HCT116 (cell line): ENCODE measurements at regions not wholly inside any gene's neighbourhood (a gene's known extent, or its start where the extent isn't known, plus 50 kb on each side); places are given as distances from the start of the nearest gene placed in this dataset.
"Not testable (repeated sequence)": the region's sequence is repeated elsewhere in the genome, so short reads cannot be mapped to it uniquely, and the experiment has no call there.

ENCODE experiments used
- ATAC-seq: fragments of 200-7000 bp; cut with Tn5 transposase; 2 replicates; pipeline ENCODE4 v1.9.1; 2020; ENCODE audit warnings: mild to moderate bottlenecking, moderate library complexity
- BruUV-seq: library from RNA; stranded (reverse); fragments of 400-500 nt; replicated peaks from 2 replicates; lab custom pipeline; 2021; lab: Mats Ljungman, UMichigan
- CTCF ChIA-PET: fragments of 300-600 bp; sonication (Branson Sonifier 250); formaldehyde crosslinking; loops from one replicate; lab custom pipeline; 2021; ENCODE audit warnings: antibody characterized with exemption; lab: Charles Lee
- POLR2A ChIA-PET: fragments of 300-600, 350-600 bp; sonication (Branson Sonifier 250); formaldehyde crosslinking; loops from one replicate; lab custom pipeline; 2021; ENCODE audit warnings: antibody characterized with exemption; lab: Charles Lee
- RAD21 ChIA-PET, 2 experiments: fragments of 300-600 bp; sonication (Branson Sonifier 250); formaldehyde crosslinking; loops; one replicate each; lab custom pipeline; 2023; ENCODE audit warnings: low total read pairs in 2 of 2; ENCODE audit not compliant: uncharacterized antibody in 2 of 2, unreplicated experiment in 2 of 2, low non-redundant PET in 1 of 2; lab: Charles Lee
- DNase-seq: peaks from one replicate; pipeline ENCODE4 v3.0.0-alpha.2; 2010; ENCODE audit warnings: low read depth, low spot score
- H2AFZ ChIP-seq: fragments of 200-600 bp; shearing (Covaris generic), sonication (generic); 2 replicates; pipeline ENCODE4 v1.6.1; 2017; ENCODE audit warnings: low read depth, mixed run types, mixed read lengths, antibody characterized with exemption, low read length; ENCODE audit not compliant: poor library complexity, severe bottlenecking
- H3K27ac ChIP-seq: 2 replicates; pipeline ENCODE4 v1.5.1; 2012; ENCODE audit warnings: low read depth, low read length
- H3K27me3 ChIP-seq: fragments of 200-600 bp; sonication (generic); 2 replicates; pipeline ENCODE4 v1.6.1; 2016; ENCODE audit warnings: mixed run types, low read length, mixed read lengths; ENCODE audit not compliant: insufficient read depth
- H3K36me3 ChIP-seq, 2 experiments: fragments of 200-500 bp in 1 of 2; fragments of 200-600 bp in 1 of 2; sonication (Bioruptor generic) in 1 of 2; sonication (generic) in 1 of 2; 2 replicates each; pipeline versions ENCODE4 v1.5.1 to v1.6.1; 2014 to 2016; ENCODE audit warnings: low read length in 2 of 2, inconsistent platforms in 1 of 2, mixed read lengths in 1 of 2, mixed run types in 1 of 2; ENCODE audit not compliant: insufficient read depth in 2 of 2, control insufficient read depth in 1 of 2
- H3K4me1 ChIP-seq, 2 experiments: fragments of 200-600 bp in 1 of 2; sonication (generic) in 1 of 2; 2 replicates each; pipeline versions ENCODE4 v1.5.1 to v1.6.1; 2012 to 2017; ENCODE audit warnings: low read length in 2 of 2, inconsistent platforms in 1 of 2, mild to moderate bottlenecking in 1 of 2, mixed read lengths in 1 of 2, mixed run types in 1 of 2, moderate library complexity in 1 of 2; ENCODE audit not compliant: insufficient read depth in 2 of 2, control insufficient read depth in 1 of 2
- H3K4me2 ChIP-seq: fragments of 200-600 bp; sonication (generic); 2 replicates; pipeline ENCODE4 v1.6.1; 2017; ENCODE audit warnings: mixed run types, low read length, mixed read lengths
- H3K4me3 ChIP-seq, 2 experiments: fragments of 200-600 bp in 1 of 2; sonication (generic) in 1 of 2; replicated peaks in 1 of 2; 2 replicates each; pipeline ENCODE4 v1.5.1; 2011 to 2016; ENCODE audit warnings: low read length in 2 of 2, control low read depth in 1 of 2, low read depth in 1 of 2, mild to moderate bottlenecking in 1 of 2, mixed read lengths in 1 of 2, mixed run types in 1 of 2
- H3K79me2 ChIP-seq: fragments of 200-600 bp; sonication (generic); 2 replicates; pipeline ENCODE4 v1.6.1; 2017; ENCODE audit warnings: mild to moderate bottlenecking, mixed run types, low read length, moderate library complexity, mixed read lengths; ENCODE audit not compliant: insufficient read depth
- H3K9ac ChIP-seq: fragments of 200-600 bp; sonication (generic); 2 replicates; pipeline ENCODE4 v1.6.1; 2016; ENCODE audit warnings: low read length, mixed read lengths
- H3K9me2 ChIP-seq: fragments of 200-600 bp; sonication (generic), shearing (Covaris generic); 2 replicates; pipeline ENCODE4 v1.6.1; 2017; ENCODE audit warnings: mixed run types, mild to moderate bottlenecking, moderate library complexity; ENCODE audit not compliant: insufficient read depth
- H3K9me3 ChIP-seq, 2 experiments: fragments of 200-500 bp in 1 of 2; fragments of 200-600 bp in 1 of 2; sonication (Bioruptor generic) in 1 of 2; sonication (generic) in 1 of 2; 2 replicates each; pipeline ENCODE4 v1.6.1; 2014 to 2017; ENCODE audit warnings: low read length in 2 of 2, mixed read lengths in 2 of 2, inconsistent platforms in 1 of 2, low read depth in 1 of 2, mild to moderate bottlenecking in 1 of 2, mixed run types in 1 of 2, moderate library complexity in 1 of 2; ENCODE audit not compliant: control insufficient read depth in 1 of 2, insufficient read depth in 1 of 2
- H4K20me1 ChIP-seq: fragments of 200-600 bp; sonication (generic), shearing (Covaris generic); 2 replicates; pipeline ENCODE4 v1.6.1; 2017; ENCODE audit warnings: mixed run types, mild to moderate bottlenecking, moderate library complexity; ENCODE audit not compliant: insufficient read depth
- JUND ChIP-seq: IDR thresholded peaks from 2 replicates; pipeline ENCODE4 v1.6.1; 2012
- POLR2AphosphoS5 ChIP-seq: IDR thresholded peaks from 2 replicates; pipeline ENCODE4 v1.6.1; 2011; ENCODE audit warnings: mild to moderate bottlenecking, low read depth, low read length, moderate library complexity
- RAD21 ChIP-seq: IDR thresholded peaks from 2 replicates; pipeline ENCODE4 v1.6.1; 2012; ENCODE audit warnings: low read depth, mild to moderate bottlenecking
- SIN3A ChIP-seq: IDR thresholded peaks from 2 replicates; pipeline ENCODE4 v1.6.1; 2012; ENCODE audit warnings: low read depth
- SP1 ChIP-seq: IDR thresholded peaks from 2 replicates; pipeline ENCODE4 v1.6.1; 2012; ENCODE audit warnings: low read depth
- SRF ChIP-seq: IDR thresholded peaks from 2 replicates; pipeline ENCODE4 v1.6.1; 2012; ENCODE audit warnings: low read depth
- intact Hi-C: fragments of 100-400 bp; cut with micrococcal nuclease; formaldehyde crosslinking; loops from 2 replicates; pipeline ENCODE4 v1.10.0; 2022

GRCh38 chr4:79697444-79697843, 289.4 kb upstream of the GK2 start:
- ATAC-seq, result no peak
- no peaks in the 10 kb centered on the region for H3K4me1 ChIP-seq
- TF ChIP-seq JUND (no peak), RAD21 (no peak), POLR2AphosphoS5 (no peak), SRF (no peak), SP1 (no peak), SIN3A (no peak)
- no peak overlapping the region for H3K4me3 ChIP-seq
- CTCF ChIA-PET, result no interaction called here
- no peaks in the 10 kb centered on the region for H3K9me3 ChIP-seq
- H4K20me1 ChIP-seq, result no peaks in the 10 kb centered on the region
- H3K27me3 ChIP-seq, result no peaks in the 10 kb centered on the region
- H3K27ac ChIP-seq, result no peak overlapping the region
- BruUV-seq, result no TSS peak
- no peak overlapping the region for H3K9ac ChIP-seq
- POLR2A ChIA-PET, result no interaction called here
- H3K79me2 ChIP-seq, result no peaks in the 10 kb centered on the region
- no peaks in the 10 kb centered on the region for H3K9me2 ChIP-seq
- RAD21 ChIA-PET, result no interaction called here
- H3K36me3 ChIP-seq, result no peaks in the 10 kb centered on the region
- H3K4me2 ChIP-seq, result no peak overlapping the region
- no peak for DNase-seq
- intact Hi-C loops, result no loop called here
- H2AFZ ChIP-seq, result no peak overlapping the region

GRCh38 chr4:79696534-79696933, 288.5 kb upstream of the GK2 start:
- DNase-seq, POLR2A ChIA-PET, CTCF ChIA-PET, BruUV-seq, H3K79me2 ChIP-seq, ATAC-seq, H3K27ac ChIP-seq, H3K4me3 ChIP-seq, RAD21 ChIA-PET, H2AFZ ChIP-seq, H3K27me3 ChIP-seq, H3K4me2 ChIP-seq, H3K36me3 ChIP-seq, H3K9ac ChIP-seq, H4K20me1 ChIP-seq, H3K9me3 ChIP-seq, H3K4me1 ChIP-seq, intact Hi-C loops, H3K9me2 ChIP-seq: not testable (repeated sequence)
